ENCODE measurements at regions not wholly inside any gene's neighbourhood (a gene's known extent, or its start where the extent isn't known, plus 50 kb on each side); places are given as distances from the start of the nearest gene placed in this dataset.

- H3K9me3 ChIP-seq = no peaks in the 10 kb centered on the region
- H3K36me3 ChIP-seq (replicated peaks) = no peaks in the 10 kb centered on the region
- in situ Hi-C loops (cut with MboI; ENCODE audit: low sequenced_read_pairs) = no loop called here
- H3K4me3 ChIP-seq = no peak overlapping the region
- no peak for DNase-seq (ENCODE audit: low spot score in 2 of 2)
- no peaks in the 10 kb centered on the region for H3K27me3 ChIP-seq (ENCODE audit: low read depth)
- H3K4me1 ChIP-seq = peaks cover 18% of the 10 kb centered on the region
Observed at GRCh38 chr1:56396581-56396980, 182.8 kb downstream of the PLPP3 start.

- in situ Hi-C loops (cut with MboI; ENCODE audit: low sequenced_read_pairs) = no loop called here
- H3K36me3 ChIP-seq (replicated peaks) = no peaks in the 10 kb centered on the region
- peaks cover 18% of the 10 kb centered on the region for H3K4me1 ChIP-seq
- H3K4me3 ChIP-seq = no peak overlapping the region
- no peaks in the 10 kb centered on the region for H3K9me3 ChIP-seq
- H3K27me3 ChIP-seq (ENCODE audit: low read depth) = no peaks in the 10 kb centered on the region
- DNase-seq (ENCODE audit: low spot score in 2 of 2) = no peak
Observed at GRCh38 chr1:56395776-56396175, 183.6 kb downstream of the PLPP3 start.

GRCh38 chr1:56394298-56394697 is 185.1 kb downstream of the PLPP3 start:
- Histone ChIP-seq H3K27me3 (ENCODE audit: low read depth) (no peaks in the 10 kb centered on the region), H3K9me3 (no peaks in the 10 kb centered on the region), H3K36me3 (replicated peaks) (no peaks in the 10 kb centered on the region), H3K4me1 (peaks cover 11% of the 10 kb centered on the region), H3K4me3 (no peak overlapping the region)
- DNase-seq (ENCODE audit: low spot score in 2 of 2) = no peak
- in situ Hi-C loops (cut with MboI; ENCODE audit: low sequenced_read_pairs) = no loop called here

GRCh38 chr1:56390934-56391731 is 188.2 kb downstream of the PLPP3 start:
- no peaks in the 10 kb centered on the region for H3K36me3 ChIP-seq (replicated peaks)
- in situ Hi-C loops (cut with MboI; ENCODE audit: low sequenced_read_pairs) = no loop called here
- H3K4me1 ChIP-seq = peaks cover 4% of the 10 kb centered on the region

GRCh38 chr1:56390232-56390867 is 189.0 kb downstream of the PLPP3 start:
- in situ Hi-C loops (cut with MboI; ENCODE audit: low sequenced_read_pairs) = no loop called here
- peak in 1 of 2 experiments; percentile 56 for DNase-seq (ENCODE audit: low spot score in 2 of 2)
- H3K36me3 ChIP-seq (replicated peaks) = no peaks in the 10 kb centered on the region
- H3K27me3 ChIP-seq (ENCODE audit: low read depth) = peaks cover 4% of the 10 kb centered on the region; the same call in 1 of the 2 replicates
- H3K9me3 ChIP-seq = no peaks in the 10 kb centered on the region
- H3K4me1 ChIP-seq = peaks cover 4% of the 10 kb centered on the region
- no peak overlapping the region for H3K4me3 ChIP-seq

More at GRCh38 chr1:56390934-56391731, 188.2 kb downstream of the PLPP3 start:
- no peak for DNase-seq (ENCODE audit: low spot score in 2 of 2)
- Histone ChIP-seq H3K9me3 (no peaks in the 10 kb centered on the region), H3K27me3 (ENCODE audit: low read depth) (no peaks in the 10 kb centered on the region), H3K4me3 (no peak overlapping the region)

- DNase-seq (ENCODE audit: low spot score in 2 of 2) = no peak
- peaks cover 4% of the 10 kb centered on the region for H3K4me1 ChIP-seq
- no peak overlapping the region for H3K4me3 ChIP-seq
- in situ Hi-C loops (cut with MboI; ENCODE audit: low sequenced_read_pairs) = no loop called here
- H3K9me3 ChIP-seq = no peaks in the 10 kb centered on the region
- peaks cover 8% of the 10 kb centered on the region; the same call in 1 of the 2 replicates for H3K27me3 ChIP-seq (ENCODE audit: low read depth)
- no peaks in the 10 kb centered on the region for H3K36me3 ChIP-seq (replicated peaks)
Observed at GRCh38 chr1:56389813-56390212, 189.6 kb downstream of the PLPP3 start.

GRCh38 chr1:56387071-56387740 is 192.2 kb downstream of the PLPP3 start:
- Histone ChIP-seq H3K4me3 (no peak overlapping the region), H3K9me3 (no peaks in the 10 kb centered on the region), H3K36me3 (replicated peaks) (no peaks in the 10 kb centered on the region), H3K27me3 (ENCODE audit: low read depth) (peaks cover 26% of the 10 kb centered on the region; the same call in 1 of the 2 replicates), H3K4me1 (peaks cover 4% of the 10 kb centered on the region)
- DNase-seq (ENCODE audit: low spot score in 2 of 2) = peak; percentile 21 to 68
- in situ Hi-C loops (cut with MboI; ENCODE audit: low sequenced_read_pairs) = no loop called here

GRCh38 chr1:56385314-56385713 is 194.0 kb downstream of the PLPP3 start:
- in situ Hi-C loops (cut with MboI; ENCODE audit: low sequenced_read_pairs) = no loop called here
- H3K4me1 ChIP-seq = peaks cover 4% of the 10 kb centered on the region
- H3K27me3 ChIP-seq (ENCODE audit: low read depth) = peaks cover 39% of the 10 kb centered on the region; the same call in 1 of the 2 replicates
- DNase-seq (ENCODE audit: low spot score in 2 of 2) = no peak
- no peak overlapping the region for H3K4me3 ChIP-seq
- no peaks in the 10 kb centered on the region for H3K9me3 ChIP-seq
- H3K36me3 ChIP-seq (replicated peaks) = no peaks in the 10 kb centered on the region

- no peaks in the 10 kb centered on the region for H3K36me3 ChIP-seq (replicated peaks)
Observed at GRCh38 chr1:56382929-56383328, 196.4 kb downstream of the PLPP3 start.

GRCh38 chr1:56380531-56380930 is 198.8 kb downstream of the PLPP3 start:
- peaks cover 54% of the 10 kb centered on the region for H3K27me3 ChIP-seq (ENCODE audit: low read depth)
- no peak overlapping the region for H3K4me3 ChIP-seq
- DNase-seq (ENCODE audit: low spot score in 2 of 2) = no peak
- in situ Hi-C loops (cut with MboI; ENCODE audit: low sequenced_read_pairs) = no loop called here
- no peaks in the 10 kb centered on the region for H3K36me3 ChIP-seq (replicated peaks)
- no peaks in the 10 kb centered on the region for H3K4me1 ChIP-seq
- no peaks in the 10 kb centered on the region for H3K9me3 ChIP-seq

More at GRCh38 chr1:56382929-56383328, 196.4 kb downstream of the PLPP3 start:
- Histone ChIP-seq H3K4me1 (peaks cover 4% of the 10 kb centered on the region), H3K27me3 (ENCODE audit: low read depth) (peaks cover 46% of the 10 kb centered on the region; the same call in 1 of the 2 replicates), H3K4me3 (no peak overlapping the region), H3K9me3 (no peaks in the 10 kb centered on the region)
- in situ Hi-C loops (cut with MboI; ENCODE audit: low sequenced_read_pairs) = no loop called here
- DNase-seq (ENCODE audit: low spot score in 2 of 2) = no peak

GRCh38 chr1:56378341-56379070 is 200.9 kb downstream of the PLPP3 start:
- DNase-seq (ENCODE audit: low spot score in 2 of 2) = no peak
- H3K9me3 ChIP-seq = no peaks in the 10 kb centered on the region
- no peaks in the 10 kb centered on the region for H3K36me3 ChIP-seq (replicated peaks)
- no peak overlapping the region for H3K4me3 ChIP-seq
- H3K27me3 ChIP-seq (ENCODE audit: low read depth) = peaks cover 53% of the 10 kb centered on the region
- H3K4me1 ChIP-seq = no peaks in the 10 kb centered on the region
- in situ Hi-C loops (cut with MboI; ENCODE audit: low sequenced_read_pairs) = no loop called here

GRCh38 chr1:56377431-56377830 is 201.9 kb downstream of the PLPP3 start:
- Histone ChIP-seq H3K36me3 (replicated peaks) (no peaks in the 10 kb centered on the region), H3K4me3 (no peak overlapping the region), H3K4me1 (no peaks in the 10 kb centered on the region), H3K9me3 (no peaks in the 10 kb centered on the region), H3K27me3 (ENCODE audit: low read depth) (peaks cover 49% of the 10 kb centered on the region)
- in situ Hi-C loops (cut with MboI; ENCODE audit: low sequenced_read_pairs) = no loop called here
- no peak for DNase-seq (ENCODE audit: low spot score in 2 of 2)

GRCh38 chr1:56376188-56376984 is 203.0 kb downstream of the PLPP3 start:
- H3K9me3 ChIP-seq = no peaks in the 10 kb centered on the region
- H3K4me3 ChIP-seq = no peak overlapping the region
- H3K36me3 ChIP-seq (replicated peaks) = no peaks in the 10 kb centered on the region
- no peak for DNase-seq (ENCODE audit: low spot score in 2 of 2)
- in situ Hi-C loops (cut with MboI; ENCODE audit: low sequenced_read_pairs) = no loop called here
- H3K4me1 ChIP-seq = no peaks in the 10 kb centered on the region
- H3K27me3 ChIP-seq (ENCODE audit: low read depth) = peaks cover 40% of the 10 kb centered on the region

All from HAP-1 (cell line).